Fibroblast of the aortic adventitia (primary cell): ENCODE measurements at regions not wholly inside any gene's neighbourhood (a gene's known extent, or its start where the extent isn't known, plus 50 kb on each side); places are given as distances from the start of the nearest gene placed in this dataset.

Experiments
- DNase-seq: peaks from one replicate; pipeline ENCODE4 v3.0.0-alpha.2; 2010; ENCODE audit warnings: low read depth
- H3K4me3 ChIP-seq: 2 replicates; pipeline ENCODE4 v1.5.1; 2011; ENCODE audit warnings: low read depth, mild to moderate bottlenecking, control low read depth, low read length, moderate library complexity
- CTCF ChIP-seq: IDR thresholded peaks from 2 replicates; pipeline ENCODE4 v1.5.1; 2011; ENCODE audit warnings: mild to moderate bottlenecking, low read length, control low read depth, inconsistent platforms; ENCODE audit not compliant: insufficient read depth

- H3K4me3 ChIP-seq = no peak overlapping the region
- TF ChIP-seq CTCF = no peak
- DNase-seq = no peak
Observed at GRCh38 chr2:240208631-240209211, 68.3 kb upstream of the OTOS start.

- TF ChIP-seq CTCF = no peak
- H3K4me3 ChIP-seq = no peak overlapping the region
- no peak for DNase-seq
Observed at GRCh38 chr2:240209493-240209892, 69.0 kb upstream of the OTOS start.

- H3K4me3 ChIP-seq = no peak overlapping the region
- no peak for TF ChIP-seq CTCF
- no peak for DNase-seq
Observed at GRCh38 chr2:240210198-240210965, 69.9 kb upstream of the OTOS start.

- DNase-seq = no peak
- TF ChIP-seq CTCF = no peak
- no peak overlapping the region for H3K4me3 ChIP-seq
Observed at GRCh38 chr2:240211096-240211495, 70.6 kb upstream of the OTOS start.

GRCh38 chr2:240211598-240212424, 71.4 kb upstream of the OTOS start:
- H3K4me3 ChIP-seq = no peak overlapping the region
- no peak for DNase-seq
- TF ChIP-seq CTCF = no peak

- no peak for DNase-seq
- H3K4me3 ChIP-seq = no peak overlapping the region
- no peak for TF ChIP-seq CTCF
Observed at GRCh38 chr2:240212425-240213225, 72.2 kb upstream of the OTOS start.
